HEK293 (cell line): ENCODE measurements at regions not wholly inside any gene's neighbourhood (a gene's known extent, or its start where the extent isn't known, plus 50 kb on each side); places are given as distances from the start of the nearest gene placed in this dataset.
A peak's percentile ranks its signal among the peaks of the same experiment; 100 is the strongest.

ENCODE experiments used
- CTCF ChIA-PET: fragments of 350-600 bp; formaldehyde crosslinking; extraction: SDS; loops from one replicate; lab custom pipeline; 2021; ENCODE audit warnings: antibody characterized with exemption; lab: Yijun Ruan, JAX
- POLR2A ChIA-PET: fragments of 300-600 bp; formaldehyde crosslinking; extraction: SDS; loops from one replicate; lab custom pipeline; 2020; ENCODE audit warnings: antibody characterized with exemption, inconsistent platforms; lab: Yijun Ruan, JAX
- H3K27ac ChIP-seq: fragments of 200-500 bp; sonication (Bioruptor generic); 2 replicates; pipeline ENCODE4 v1.5.1; 2014; ENCODE audit warnings: low read depth, low read length, control low read depth, inconsistent platforms; ENCODE audit errors: extremely low read depth
- H3K36me3 ChIP-seq, 2 experiments: fragments of 200-500 bp in 1 of 2; sonication (Bioruptor generic) in 1 of 2; 1 replicate in 1 of 2; 2 replicates in 1 of 2; pipeline ENCODE4 v1.5.1; 2014 to 2017; ENCODE audit warnings: inconsistent platforms in 2 of 2, low read length in 2 of 2; ENCODE audit not compliant: control insufficient read depth in 2 of 2, insufficient read depth in 1 of 2
- H3K4me1 ChIP-seq: fragments of 200-500 bp; sonication (Bioruptor generic); 2 replicates; pipeline ENCODE4 v1.5.1; 2014; ENCODE audit warnings: mild to moderate bottlenecking, low read length, inconsistent platforms; ENCODE audit not compliant: control insufficient read depth, insufficient read depth
- H3K4me3 ChIP-seq: 2 replicates; pipeline ENCODE4 v1.5.1; 2011; ENCODE audit warnings: low read depth, mild to moderate bottlenecking, control low read depth, low read length, moderate library complexity
- H3K9me3 ChIP-seq: fragments of 200-500 bp; sonication (Bioruptor generic); 2 replicates; pipeline ENCODE4 v1.5.1; 2014; ENCODE audit warnings: low read depth, low read length, inconsistent platforms; ENCODE audit not compliant: control insufficient read depth, insufficient read depth
- BCL11B ChIP-seq: fragments of 450-650 bp; formaldehyde crosslinking; IDR thresholded peaks from 2 replicates; pipeline ENCODE4 v1.5.1; 2016; ENCODE audit warnings: low read depth, missing biosample characterization, missing genetic modification characterization
- CTCF ChIP-seq: fragments of 450-650 bp; formaldehyde crosslinking; IDR thresholded peaks from 2 replicates; pipeline ENCODE4 v1.5.1; 2016; ENCODE audit warnings: missing biosample characterization, missing genetic modification characterization
- FEZF1 ChIP-seq: fragments of 450-650 bp; formaldehyde crosslinking; IDR thresholded peaks from 2 replicates; pipeline ENCODE4 v1.5.1; 2016; ENCODE audit warnings: missing biosample characterization, missing genetic modification characterization
- GFI1B ChIP-seq: fragments of 450-650 bp; formaldehyde crosslinking; IDR thresholded peaks from 2 replicates; pipeline ENCODE4 v1.5.1; 2016; ENCODE audit warnings: missing biosample characterization, missing genetic modification characterization
- GLI2 ChIP-seq: fragments of 450-650 bp; formaldehyde crosslinking; IDR thresholded peaks from 2 replicates; pipeline ENCODE4; 2017; ENCODE audit warnings: missing biosample characterization, missing genetic modification characterization, low read depth, borderline replicate concordance
- GLIS1 ChIP-seq: fragments of 450-650 bp; formaldehyde crosslinking; IDR thresholded peaks from 2 replicates; pipeline ENCODE4 v1.5.1; 2016; ENCODE audit warnings: missing biosample characterization, missing genetic modification characterization
- IKZF3 ChIP-seq: fragments of 450-650 bp; IDR thresholded peaks from 2 replicates; pipeline ENCODE4 v1.5.0; 2018; ENCODE audit warnings: missing biosample characterization, mild to moderate bottlenecking, missing genetic modification characterization, moderate library complexity
- KLF1 ChIP-seq: fragments of 450-650 bp; formaldehyde crosslinking; IDR thresholded peaks from 2 replicates; pipeline ENCODE4 v1.5.1; 2016; ENCODE audit warnings: missing biosample characterization, missing genetic modification characterization
- WT1 ChIP-seq: fragments of 450-650 bp; formaldehyde crosslinking; IDR thresholded peaks from 2 replicates; pipeline ENCODE4 v1.5.1; 2016; ENCODE audit warnings: missing biosample characterization, missing genetic modification characterization
- ZBTB17 ChIP-seq: fragments of 450-650 bp; formaldehyde crosslinking; IDR thresholded peaks from 2 replicates; pipeline ENCODE4 v1.5.1; 2016; ENCODE audit warnings: missing biosample characterization, missing genetic modification characterization
- ZNF140 ChIP-seq: fragments of 450-650 bp; formaldehyde crosslinking; IDR thresholded peaks from 2 replicates; pipeline ENCODE4 v1.5.1; 2016; ENCODE audit warnings: missing biosample characterization, missing genetic modification characterization
- ZNF184 ChIP-seq: fragments of 450-650 bp; IDR thresholded peaks from 2 replicates; pipeline ENCODE4 v1.5.1; 2018; ENCODE audit warnings: missing biosample characterization, mild to moderate bottlenecking, missing genetic modification characterization
- ZNF391 ChIP-seq: fragments of 450-650 bp; formaldehyde crosslinking; IDR thresholded peaks from 2 replicates; pipeline ENCODE4 v1.5.1; 2016; ENCODE audit warnings: low read depth, missing biosample characterization, missing genetic modification characterization, borderline replicate concordance
- ZNF514 ChIP-seq: fragments of 450-650 bp; formaldehyde crosslinking; IDR thresholded peaks from 2 replicates; pipeline ENCODE4 v1.5.1; 2016; ENCODE audit warnings: missing biosample characterization, missing genetic modification characterization
- ZNF521 ChIP-seq: fragments of 450-650 bp; formaldehyde crosslinking; IDR thresholded peaks from 2 replicates; pipeline ENCODE4 v1.5.1; 2017; ENCODE audit warnings: missing biosample characterization, mild to moderate bottlenecking, missing genetic modification characterization
- ZNF558 ChIP-seq: fragments of 450-650 bp; formaldehyde crosslinking; IDR thresholded peaks from 2 replicates; pipeline ENCODE4 v1.5.1; 2016; ENCODE audit warnings: missing biosample characterization, missing genetic modification characterization
- ZNF623 ChIP-seq: fragments of 450-650 bp; formaldehyde crosslinking; IDR thresholded peaks from 2 replicates; pipeline ENCODE4 v1.5.1; 2016; ENCODE audit warnings: missing biosample characterization, missing genetic modification characterization
- ZNF677 ChIP-seq: fragments of 450-650 bp; IDR thresholded peaks from 2 replicates; pipeline ENCODE4 v1.5.0; 2018; ENCODE audit warnings: missing biosample characterization, mild to moderate bottlenecking, missing genetic modification characterization, moderate library complexity
- ZNF76 ChIP-seq: fragments of 450-650 bp; formaldehyde crosslinking; IDR thresholded peaks from 2 replicates; pipeline ENCODE4; 2016; ENCODE audit warnings: low read depth, missing biosample characterization, missing genetic modification characterization, borderline replicate concordance
- ZNF792 ChIP-seq: fragments of 450-650 bp; formaldehyde crosslinking; IDR thresholded peaks from 2 replicates; pipeline ENCODE4 v1.5.1; 2016; ENCODE audit warnings: missing biosample characterization, missing genetic modification characterization
- ZNF830 ChIP-seq: fragments of 450-650 bp; IDR thresholded peaks from 2 replicates; pipeline ENCODE4 v1.5.0; 2018; ENCODE audit warnings: missing biosample characterization, missing genetic modification characterization, low read depth, mild to moderate bottlenecking, moderate library complexity
- ZNF843 ChIP-seq: fragments of 450-650 bp; formaldehyde crosslinking; IDR thresholded peaks from 2 replicates; pipeline ENCODE4 v1.5.1; 2016; ENCODE audit warnings: missing biosample characterization, missing genetic modification characterization
- TF ChIP-seq, protein P1 (sequence below): fragments of 450-650 bp; formaldehyde crosslinking; IDR thresholded peaks from 2 replicates; pipeline ENCODE4 v1.5.1; 2016; ENCODE audit warnings: missing biosample characterization, missing genetic modification characterization
- TF ChIP-seq, protein P2 (sequence below): fragments of 450-650 bp; formaldehyde crosslinking; IDR thresholded peaks from 2 replicates; pipeline ENCODE4 v1.5.1; 2016; ENCODE audit warnings: missing biosample characterization, missing genetic modification characterization, borderline replicate concordance

GRCh38 chr15:98581715-98582114 lies 66.6 kb upstream of the IGF1R start (continued):
- TF ChIP-seq ZNF391 (tag by site-specific recombination), result no peak

GRCh38 chr15:98582900-98583554 lies 65.3 kb upstream of the IGF1R start:
- CTCF ChIA-PET, result interaction anchor here (0.6 to 1.3 kb wide), 6 partner anchors 15 to 72 kb away, joined by 3 to 5 read pairs (median 3); no protein-coding TSS in a partner anchor
- no peaks in the 10 kb centered on the region for H3K36me3 ChIP-seq
- TF ChIP-seq ZNF76 (tag by site-specific recombination) (no peak), ZNF521 (tag by site-specific recombination) (no peak), ZNF792 (tag by site-specific recombination) (no peak), ZNF623 (no peak), ZBTB17 (tag by site-specific recombination) (no peak), KLF1 (tag by site-specific recombination) (no peak), ZNF514 (tag by site-specific recombination) (no peak), ZNF677 (no peak)
- POLR2A ChIA-PET, result interaction anchor here (1.3 to 2.1 kb wide), 3 partner anchors 64 to 105 kb away, joined by 3 to 6 read pairs (median 3); no protein-coding TSS in a partner anchor
- no peak overlapping the region for H3K4me3 ChIP-seq
- no peak overlapping the region for H3K27ac ChIP-seq
- no peaks in the 10 kb centered on the region for H3K9me3 ChIP-seq
- peaks cover 21% of the 10 kb centered on the region for H3K4me1 ChIP-seq

DNA sequence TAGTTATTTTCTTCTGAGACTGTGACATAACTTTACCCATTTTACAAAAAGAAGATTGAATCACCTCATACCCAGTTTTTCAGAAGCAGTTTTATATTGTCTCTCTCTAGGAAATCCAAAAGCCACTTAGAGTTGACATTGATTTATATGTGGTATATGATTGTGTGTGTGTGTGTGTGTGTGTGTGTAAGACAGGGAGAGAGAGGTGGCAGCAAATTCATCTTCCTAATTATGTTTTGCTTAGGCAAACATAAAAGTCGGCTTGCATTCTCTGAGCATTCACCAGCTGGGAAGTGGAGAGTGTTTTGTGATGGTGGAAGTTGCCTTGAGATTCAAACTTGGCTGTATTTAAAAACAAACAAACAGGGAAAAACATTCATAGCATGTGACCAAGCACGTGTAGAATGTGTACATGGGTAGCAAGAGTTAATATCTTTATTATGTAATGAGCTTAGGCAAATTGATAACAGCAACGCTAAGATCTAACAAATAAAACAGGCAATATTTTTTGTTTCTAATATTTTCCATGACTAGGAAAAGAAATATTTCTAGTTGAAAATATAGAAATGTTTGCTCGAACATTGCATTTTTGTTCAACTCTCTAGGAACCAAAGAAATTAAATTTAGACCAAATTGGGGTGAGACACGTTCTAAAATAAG lies 64.4 kb upstream of the IGF1R start:
- Histone ChIP-seq H3K4me1 (peaks cover 21% of the 10 kb centered on the region), H3K36me3 (no peaks in the 10 kb centered on the region), H3K4me3 (no peak overlapping the region), H3K27ac (no peak overlapping the region), H3K9me3 (no peaks in the 10 kb centered on the region)
- ChIA-PET POLR2A (interaction anchor here (0.6 to 1.3 kb wide), 3 partner anchors 18 to 414 kb away, joined by 3 to 4 read pairs (median 3); no protein-coding TSS in a partner anchor), CTCF (interaction anchor here (0.5 to 1.5 kb wide), 5 partner anchors 9 to 1147 kb away, joined by 3 to 5 read pairs (median 3); no protein-coding TSS in a partner anchor)
- TF ChIP-seq ZNF558 (tag by site-specific recombination) (0 out of 2 replicates have a peak, but pooled peaks have one; percentile 33), GLIS1 (0 out of 2 replicates have a peak, but pooled peaks have one; percentile 9), ZNF140 (no peak), ZNF514 (tag by site-specific recombination) (no peak), GLI2 (no peak), CTCF (no peak), FEZF1 (tag by site-specific recombination) (peak; percentile 80), GFI1B (tag by site-specific recombination) (0 out of 2 replicates have a peak, but pooled peaks have one; percentile 57), WT1 (tag by site-specific recombination) (peak; percentile 83; the same call in 1 of the 2 replicates), ZNF184 (tag by site-specific recombination) (no peak), IKZF3 (tag by site-specific recombination) (peak; percentile 71; the same call in 1 of the 2 replicates), ZNF830 (tag by site-specific recombination) (no peak), BCL11B (0 out of 2 replicates have a peak, but pooled peaks have one; percentile 40), ZNF843 (tag by site-specific recombination) (0 out of 2 replicates have a peak, but pooled peaks have one; percentile 40)
- TF ChIP-seq, protein P1, sequence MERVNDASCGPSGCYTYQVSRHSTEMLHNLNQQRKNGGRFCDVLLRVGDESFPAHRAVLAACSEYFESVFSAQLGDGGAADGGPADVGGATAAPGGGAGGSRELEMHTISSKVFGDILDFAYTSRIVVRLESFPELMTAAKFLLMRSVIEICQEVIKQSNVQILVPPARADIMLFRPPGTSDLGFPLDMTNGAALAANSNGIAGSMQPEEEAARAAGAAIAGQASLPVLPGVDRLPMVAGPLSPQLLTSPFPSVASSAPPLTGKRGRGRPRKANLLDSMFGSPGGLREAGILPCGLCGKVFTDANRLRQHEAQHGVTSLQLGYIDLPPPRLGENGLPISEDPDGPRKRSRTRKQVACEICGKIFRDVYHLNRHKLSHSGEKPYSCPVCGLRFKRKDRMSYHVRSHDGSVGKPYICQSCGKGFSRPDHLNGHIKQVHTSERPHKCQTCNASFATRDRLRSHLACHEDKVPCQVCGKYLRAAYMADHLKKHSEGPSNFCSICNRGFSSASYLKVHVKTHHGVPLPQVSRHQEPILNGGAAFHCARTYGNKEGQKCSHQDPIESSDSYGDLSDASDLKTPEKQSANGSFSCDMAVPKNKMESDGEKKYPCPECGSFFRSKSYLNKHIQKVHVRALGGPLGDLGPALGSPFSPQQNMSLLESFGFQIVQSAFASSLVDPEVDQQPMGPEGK (tag by site-specific recombination), result peak; percentile 47; the same call in 1 of the 2 replicates
- TF ChIP-seq, protein P2, sequence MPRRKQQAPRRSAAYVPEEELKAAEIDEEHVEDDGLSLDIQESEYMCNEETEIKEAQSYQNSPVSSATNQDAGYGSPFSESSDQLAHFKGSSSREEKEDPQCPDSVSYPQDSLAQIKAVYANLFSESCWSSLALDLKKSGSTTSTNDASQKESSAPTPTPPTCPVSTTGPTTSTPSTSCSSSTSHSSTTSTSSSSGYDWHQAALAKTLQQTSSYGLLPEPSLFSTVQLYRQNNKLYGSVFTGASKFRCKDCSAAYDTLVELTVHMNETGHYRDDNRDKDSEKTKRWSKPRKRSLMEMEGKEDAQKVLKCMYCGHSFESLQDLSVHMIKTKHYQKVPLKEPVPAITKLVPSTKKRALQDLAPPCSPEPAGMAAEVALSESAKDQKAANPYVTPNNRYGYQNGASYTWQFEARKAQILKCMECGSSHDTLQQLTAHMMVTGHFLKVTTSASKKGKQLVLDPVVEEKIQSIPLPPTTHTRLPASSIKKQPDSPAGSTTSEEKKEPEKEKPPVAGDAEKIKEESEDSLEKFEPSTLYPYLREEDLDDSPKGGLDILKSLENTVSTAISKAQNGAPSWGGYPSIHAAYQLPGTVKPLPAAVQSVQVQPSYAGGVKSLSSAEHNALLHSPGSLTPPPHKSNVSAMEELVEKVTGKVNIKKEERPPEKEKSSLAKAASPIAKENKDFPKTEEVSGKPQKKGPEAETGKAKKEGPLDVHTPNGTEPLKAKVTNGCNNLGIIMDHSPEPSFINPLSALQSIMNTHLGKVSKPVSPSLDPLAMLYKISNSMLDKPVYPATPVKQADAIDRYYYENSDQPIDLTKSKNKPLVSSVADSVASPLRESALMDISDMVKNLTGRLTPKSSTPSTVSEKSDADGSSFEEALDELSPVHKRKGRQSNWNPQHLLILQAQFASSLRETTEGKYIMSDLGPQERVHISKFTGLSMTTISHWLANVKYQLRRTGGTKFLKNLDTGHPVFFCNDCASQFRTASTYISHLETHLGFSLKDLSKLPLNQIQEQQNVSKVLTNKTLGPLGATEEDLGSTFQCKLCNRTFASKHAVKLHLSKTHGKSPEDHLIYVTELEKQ (tag by site-specific recombination), result peak; percentile 92
